Iris pigment epithelial cell (primary cell): ENCODE measurements at regions not wholly inside any gene's neighbourhood (a gene's known extent, or its start where the extent isn't known, plus 50 kb on each side); places are given as distances from the start of the nearest gene placed in this dataset.
"Not testable (repeated sequence)": the region's sequence is repeated elsewhere in the genome, so short reads cannot be mapped to it uniquely, and the experiment has no call there.

Experiments
- DNase-seq: peaks from one replicate; pipeline ENCODE4 v3.0.0-alpha.2; 2011; ENCODE audit warnings: low read depth

DNA sequence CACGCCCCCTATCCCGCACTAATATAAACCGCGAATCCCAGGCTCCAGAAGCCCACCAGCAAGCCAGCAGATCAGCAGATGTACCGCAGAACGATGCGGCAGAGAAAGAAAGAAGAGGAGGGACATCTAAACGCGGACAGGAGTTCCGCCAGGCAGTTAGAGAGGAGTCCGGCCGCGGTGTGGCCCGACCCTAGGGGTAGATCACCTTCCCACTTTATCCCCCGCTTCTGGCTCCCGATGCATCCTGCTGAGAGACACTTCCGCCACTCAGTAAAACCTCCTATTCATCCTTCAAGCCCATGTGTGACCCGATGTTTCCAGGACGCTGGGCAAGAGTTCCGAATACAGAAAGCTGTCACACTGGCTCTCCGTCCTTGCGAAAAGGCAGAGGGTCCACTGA is 1046.8 kb downstream of the SLITRK5 start:
- no peak for DNase-seq

DNA sequence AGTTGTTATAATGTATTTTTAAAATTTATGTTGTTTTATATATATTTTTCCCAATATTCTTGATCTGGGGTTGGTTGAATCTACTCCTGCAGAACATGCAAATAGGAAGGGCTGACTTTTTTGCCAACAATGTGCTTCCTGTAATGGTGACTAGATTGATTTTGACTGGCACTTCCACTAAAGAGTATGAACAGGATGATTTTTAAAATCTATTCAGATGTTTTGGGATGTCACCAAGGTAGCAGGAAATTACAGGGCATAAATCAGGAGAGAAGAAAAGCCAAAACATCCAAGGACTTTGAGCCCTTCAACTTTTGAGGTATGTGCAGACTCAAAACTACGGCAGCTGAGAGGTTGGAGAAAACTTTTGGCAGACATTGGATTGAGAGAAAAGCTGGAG is 1047.6 kb downstream of the SLITRK5 start:
- no peak for DNase-seq

- DNase-seq, result no peak
Measured at GRCh38 chr13:88726075-88726474, 1054.9 kb downstream of the SLITRK5 start.

DNA sequence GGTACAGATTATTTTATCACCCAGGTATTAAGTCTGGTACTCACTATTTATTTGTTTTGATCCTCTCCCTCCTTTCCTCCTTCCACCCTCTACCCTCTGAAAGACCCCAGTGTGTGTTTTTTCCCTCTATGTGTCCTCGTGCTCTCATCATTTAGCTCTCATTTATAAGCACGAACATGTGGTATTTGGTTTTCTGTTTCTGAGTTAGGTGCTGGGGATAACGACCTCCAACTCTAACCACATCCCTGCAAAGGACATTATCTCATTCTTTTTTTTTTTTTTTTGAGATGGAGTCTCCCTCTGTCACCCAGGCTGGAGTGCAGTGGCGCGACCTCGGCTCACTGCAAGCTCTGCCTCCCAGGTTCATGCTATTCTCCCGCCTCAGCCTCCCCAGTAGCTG is 1056.1 kb downstream of the SLITRK5 start:
- not testable (repeated sequence) for DNase-seq

GRCh38 chr13:88729605-88730004 is 1058.4 kb downstream of the SLITRK5 start:
- no peak for DNase-seq

- DNase-seq, result no peak
Measured at GRCh38 chr13:88736026-88736425, 1064.9 kb downstream of the SLITRK5 start.

- no peak for DNase-seq
Measured at GRCh38 chr13:88739195-88739594, 1068.0 kb downstream of the SLITRK5 start.

DNA sequence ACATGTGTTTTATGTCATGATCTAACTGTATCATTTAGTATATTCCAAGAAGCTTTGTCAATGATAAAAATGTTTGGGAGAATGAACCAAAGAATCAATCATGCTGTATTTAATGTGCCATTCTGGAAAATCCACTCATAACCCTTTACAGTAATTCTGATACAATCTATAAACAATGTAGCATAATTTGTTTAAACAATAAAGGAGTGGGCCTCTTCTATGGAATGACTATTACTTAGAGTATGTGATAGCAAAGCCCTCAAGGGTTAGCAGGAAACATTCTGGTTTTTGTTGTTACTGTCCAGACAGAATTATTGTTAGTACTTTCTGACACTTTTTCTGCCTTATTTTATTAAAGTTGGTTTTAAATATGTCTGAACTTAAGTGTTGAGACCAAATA is 1073.1 kb downstream of the SLITRK5 start:
- no peak for DNase-seq

- DNase-seq, result no peak
Measured at GRCh38 chr13:88745011-88745410, 1073.8 kb downstream of the SLITRK5 start.

- DNase-seq, result no peak
Measured at GRCh38 chr13:88752041-88752440, 1080.9 kb downstream of the SLITRK5 start.

DNA sequence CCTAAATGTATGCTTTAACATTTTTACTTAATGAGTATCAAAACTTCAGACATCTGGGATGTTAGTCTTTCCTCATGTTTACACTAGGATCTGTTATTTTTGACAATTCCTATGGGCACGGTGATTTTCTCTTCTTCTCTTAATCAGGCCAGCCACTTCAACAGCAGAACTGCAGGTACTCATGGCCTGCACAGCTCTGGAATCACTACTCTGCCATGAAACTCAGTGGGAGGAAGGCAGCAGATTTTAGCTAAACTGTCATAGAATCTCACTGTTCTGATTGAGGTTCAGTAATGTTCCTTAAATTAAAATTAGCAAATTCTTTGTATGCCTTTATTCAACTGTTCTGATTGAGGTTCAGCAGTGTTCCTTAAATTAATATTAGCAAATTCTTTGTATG is 1083.0 kb downstream of the SLITRK5 start:
- DNase-seq, result no peak

- DNase-seq, result no peak
Measured at GRCh38 chr13:88761145-88761544, 1090.0 kb downstream of the SLITRK5 start.

GRCh38 chr13:88764103-88764502 is 1092.9 kb downstream of the SLITRK5 start:
- no peak for DNase-seq

DNA sequence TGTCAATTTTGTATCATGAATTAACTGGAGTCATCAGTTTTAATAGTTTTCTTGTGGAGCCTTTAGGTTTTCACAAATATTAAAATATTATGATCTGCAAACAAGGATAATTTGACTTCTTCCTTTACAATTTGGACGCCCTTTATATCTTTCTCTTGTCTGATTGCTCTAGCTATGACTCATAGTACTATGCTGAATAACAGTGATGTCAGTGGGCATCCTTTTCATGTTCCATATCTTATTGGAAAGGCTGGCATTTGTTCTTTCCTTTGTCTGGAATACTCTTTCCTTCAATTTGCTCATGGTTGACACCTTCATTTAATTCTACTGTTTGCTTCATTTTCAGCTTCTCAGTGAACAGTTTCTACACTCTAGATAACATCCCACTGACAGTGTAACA is 1129.3 kb downstream of the SLITRK5 start:
- DNase-seq, result no peak

DNA sequence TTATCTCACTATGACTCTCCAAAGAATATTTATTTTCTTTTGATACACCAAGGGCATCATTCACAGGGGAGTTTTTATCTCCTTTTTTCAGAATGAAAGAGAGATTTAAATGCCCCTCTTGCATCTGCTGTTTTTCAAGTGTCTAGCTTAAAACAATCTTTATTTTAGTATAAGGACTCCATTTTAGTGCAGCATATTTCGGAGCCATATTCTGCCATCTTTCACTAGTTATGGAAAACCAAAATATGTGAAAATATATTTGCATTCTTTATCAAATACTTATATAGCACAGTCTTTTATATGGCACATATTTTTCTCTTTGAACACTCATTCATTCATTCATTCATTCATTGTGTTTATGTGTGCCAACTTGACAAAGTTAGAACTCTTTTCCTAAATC is 1130.2 kb downstream of the SLITRK5 start:
- no peak for DNase-seq

DNA sequence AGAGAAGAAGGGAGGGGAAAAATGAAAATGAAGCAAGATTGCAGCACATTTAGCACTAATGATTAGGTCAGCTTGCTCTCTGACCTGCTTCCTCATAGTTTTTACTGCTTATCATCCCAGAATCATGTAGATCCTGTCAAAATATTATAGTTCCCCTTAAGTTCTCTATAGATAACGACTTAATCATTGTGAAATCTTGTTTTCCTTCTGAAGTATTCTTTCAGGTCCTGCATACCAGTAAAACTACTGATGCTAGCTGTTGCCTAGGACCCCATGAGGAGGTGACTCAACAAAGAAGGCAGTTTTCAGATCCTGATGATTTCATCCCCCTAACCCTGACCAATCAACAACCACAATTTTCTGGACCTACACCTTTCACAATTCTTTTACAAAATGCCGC is 1131.7 kb downstream of the SLITRK5 start:
- peak; percentile 5 for DNase-seq

DNA sequence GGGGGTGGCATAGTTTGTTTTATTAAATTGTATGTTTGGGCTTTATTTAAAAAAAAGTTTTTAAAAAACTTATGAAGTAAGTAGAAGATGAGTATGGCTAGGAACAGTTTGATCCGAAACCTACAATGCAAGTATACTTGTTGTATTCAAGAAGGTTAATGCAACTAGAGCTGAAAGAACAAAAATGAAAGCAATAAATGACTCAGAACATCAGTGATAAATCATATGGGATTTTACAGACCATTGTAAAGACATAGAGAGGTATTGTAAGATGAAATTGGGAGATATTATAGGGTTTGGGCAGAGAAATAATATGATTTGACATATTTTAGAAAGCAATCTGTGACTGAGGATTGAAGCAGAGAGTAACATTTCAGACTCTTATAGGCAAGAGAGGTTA is 1135.3 kb downstream of the SLITRK5 start:
- DNase-seq, result no peak

GRCh38 chr13:88817560-88817959 is 1146.4 kb downstream of the SLITRK5 start:
- DNase-seq, result no peak

DNA sequence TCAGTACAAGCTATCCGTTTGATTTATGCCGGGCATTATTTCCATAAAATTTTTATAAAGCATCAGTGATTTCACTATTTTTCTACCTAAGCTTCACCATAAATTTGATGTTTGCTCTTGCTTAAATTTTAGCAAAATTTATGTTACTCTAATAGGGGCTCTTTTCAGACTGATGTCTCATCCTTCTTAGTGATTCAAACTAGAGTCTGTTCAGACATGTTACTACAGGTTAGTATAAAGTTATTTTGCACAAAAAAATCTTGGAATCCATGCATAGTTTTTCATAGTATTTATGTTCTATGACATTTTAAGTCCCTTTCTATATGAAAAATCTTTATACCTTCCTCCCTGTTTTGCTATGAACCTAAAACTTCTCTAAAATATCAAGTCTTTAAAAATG is 1151.9 kb downstream of the SLITRK5 start:
- DNase-seq, result no peak

- DNase-seq, result no peak
Measured at GRCh38 chr13:88824218-88824617, 1153.0 kb downstream of the SLITRK5 start.

DNA sequence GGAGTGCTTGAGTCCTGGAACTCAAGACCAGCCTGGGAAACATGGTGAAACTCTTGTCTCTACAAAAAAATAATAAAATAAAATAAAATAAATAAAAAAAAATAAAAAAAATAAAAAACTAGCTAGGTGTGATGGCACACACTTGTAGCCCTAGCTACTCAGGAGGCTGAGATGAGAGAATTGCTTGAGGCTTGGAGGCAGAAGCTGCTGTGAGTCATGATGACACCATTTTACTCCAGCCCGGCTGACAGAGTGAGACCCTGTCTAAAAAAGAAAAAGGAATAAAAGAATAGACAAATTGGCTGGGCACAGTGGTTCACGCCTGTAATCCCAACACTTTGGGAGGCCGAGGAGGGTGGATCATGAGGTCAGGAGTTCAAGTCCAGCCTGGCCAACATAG is 1168.9 kb downstream of the SLITRK5 start:
- no peak for DNase-seq

DNA sequence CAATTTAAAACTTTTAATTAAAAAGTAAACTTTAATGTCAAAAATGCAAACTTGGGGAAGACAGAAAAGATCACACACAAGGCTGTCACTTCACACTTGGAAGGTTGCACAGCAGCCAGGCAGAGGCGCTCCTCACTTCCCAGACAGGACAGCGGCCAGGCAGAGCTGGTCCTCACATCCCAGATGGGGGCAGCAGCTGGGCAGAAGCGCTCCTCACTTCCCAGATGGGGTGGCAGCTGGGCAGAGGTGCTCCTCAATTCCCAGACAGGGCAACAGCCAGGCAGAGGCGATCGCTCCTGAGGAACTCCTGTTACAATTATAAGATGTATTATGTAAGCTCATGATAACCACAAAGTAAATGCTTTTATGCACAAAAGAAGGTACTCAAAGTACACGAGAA is 1181.1 kb downstream of the SLITRK5 start:
- DNase-seq, result not testable (repeated sequence)

GRCh38 chr13:88857256-88857655 is 1186.1 kb downstream of the SLITRK5 start:
- DNase-seq, result no peak

DNA sequence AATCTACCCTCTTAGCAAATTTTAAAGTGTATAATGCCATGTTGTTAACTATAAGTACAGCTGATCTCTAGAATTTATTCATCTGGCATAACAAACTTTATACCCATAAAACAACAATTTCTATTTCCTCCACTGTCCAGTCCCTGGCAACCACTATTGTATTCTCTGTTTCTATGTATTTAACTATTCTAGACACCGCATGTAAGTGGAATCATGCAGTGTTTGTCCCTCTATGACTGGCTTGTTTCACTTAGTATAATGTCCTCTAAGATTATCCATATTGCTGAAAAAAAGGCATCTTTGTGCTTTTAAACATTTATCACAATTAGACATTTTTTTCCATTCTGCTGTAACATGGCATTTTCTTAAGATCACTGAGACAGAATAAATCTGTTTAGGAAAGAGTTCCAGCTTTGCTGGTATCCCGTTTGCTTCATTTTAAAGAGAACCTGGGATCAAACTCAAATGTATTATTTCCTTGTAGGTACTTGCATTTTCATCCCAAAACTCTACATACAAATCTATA is 1191.0 kb downstream of the SLITRK5 start:
- no peak for DNase-seq

DNA sequence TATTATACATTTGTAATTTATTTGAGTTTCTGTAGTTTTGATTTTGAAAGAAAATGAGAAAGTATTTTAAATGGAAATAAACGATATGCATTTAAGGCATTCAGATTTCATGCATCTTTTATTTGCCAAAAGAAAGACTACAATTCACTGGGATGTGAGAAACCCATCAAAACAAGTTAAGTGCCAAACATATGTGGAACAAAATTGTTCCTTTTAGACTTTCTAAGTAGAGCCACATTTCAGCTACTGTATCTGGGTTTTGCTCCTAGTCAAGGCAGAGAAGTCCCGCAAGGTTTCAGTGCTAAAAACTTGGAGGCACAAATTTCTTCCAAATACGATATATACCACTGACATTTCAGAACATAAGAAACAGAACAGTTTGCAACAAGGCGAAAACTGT is 1191.9 kb downstream of the SLITRK5 start:
- no peak for DNase-seq
